Loucy (cell line): ENCODE measurements at regions not wholly inside any gene's neighbourhood (a gene's known extent, or its start where the extent isn't known, plus 50 kb on each side); places are given as distances from the start of the nearest gene placed in this dataset.

Experiments
- H2AFZ ChIP-seq: fragments of 200-600 bp; sonication (generic); 2 replicates; pipeline ENCODE4 v1.6.0; 2016; ENCODE audit warnings: antibody characterized with exemption, mild to moderate bottlenecking, low read length, moderate library complexity
- H3F3A ChIP-seq: fragments of 200-600 bp; 2 replicates; pipeline ENCODE4 v1.6.0; 2016; ENCODE audit warnings: antibody characterized with exemption, low read depth, mild to moderate bottlenecking
- H3K27me3 ChIP-seq: fragments of 200-600 bp; sonication (generic); 2 replicates; pipeline ENCODE4 v1.6.1; 2014; ENCODE audit warnings: low read length, mild to moderate bottlenecking; ENCODE audit not compliant: insufficient read depth, poor library complexity, severe bottlenecking
- H3K36me3 ChIP-seq: fragments of 200-600 bp; sonication (generic); 2 replicates; pipeline ENCODE4 v1.6.1; 2016; ENCODE audit warnings: low read length; ENCODE audit not compliant: insufficient read depth
- H3K4me1 ChIP-seq: fragments of 200-600 bp; sonication (generic); 2 replicates; pipeline ENCODE4 v1.5.1; 2014; ENCODE audit warnings: low read length, mild to moderate bottlenecking; ENCODE audit not compliant: insufficient read depth, poor library complexity, severe bottlenecking
- H3K4me2 ChIP-seq: fragments of 200-600 bp; sonication (generic); 2 replicates; pipeline ENCODE4 v1.6.0; 2014; ENCODE audit warnings: antibody characterized with exemption, low read length, low read depth, mild to moderate bottlenecking; ENCODE audit not compliant: poor library complexity, severe bottlenecking
- H3K4me3 ChIP-seq: fragments of 200-600 bp; sonication (generic); 2 replicates; pipeline ENCODE4 v1.5.1; 2014; ENCODE audit warnings: low read length, mild to moderate bottlenecking, mixed read lengths; ENCODE audit not compliant: poor library complexity, severe bottlenecking
- H3K79me2 ChIP-seq: fragments of 200-600 bp; sonication (generic); 2 replicates; pipeline ENCODE4 v1.6.1; 2014; ENCODE audit warnings: low read length; ENCODE audit not compliant: insufficient read depth
- H3K9ac ChIP-seq: fragments of 200-600 bp; sonication (generic); 2 replicates; pipeline ENCODE4 v1.6.0; 2014; ENCODE audit warnings: mild to moderate bottlenecking, low read depth, low read length, moderate library complexity; ENCODE audit not compliant: poor library complexity, severe bottlenecking
- H3K9me2 ChIP-seq: fragments of 200-600 bp; sonication (generic); replicated peaks from 2 replicates; pipeline ENCODE4 v1.6.1; 2016; ENCODE audit warnings: low read depth, low read length, mixed read lengths
- H3K9me3 ChIP-seq: fragments of 200-600 bp; sonication (generic); 2 replicates; pipeline ENCODE4 v1.6.1; 2014; ENCODE audit warnings: mild to moderate bottlenecking, antibody characterized with exemption, low read length, low read depth; ENCODE audit not compliant: insufficient read depth
- H4K20me1 ChIP-seq: fragments of 200-600 bp; sonication (generic); 2 replicates; pipeline ENCODE4 v1.6.0; 2014; ENCODE audit warnings: antibody characterized with exemption, low read length, mild to moderate bottlenecking; ENCODE audit not compliant: insufficient read depth, poor library complexity, severe bottlenecking
- EZH2phosphoT487 ChIP-seq: fragments of 200-600 bp; IDR thresholded peaks from 2 replicates; pipeline ENCODE4 v1.6.1; 2018; ENCODE audit warnings: antibody characterized with exemption, mild to moderate bottlenecking, moderate library complexity, borderline replicate concordance
- TF ChIP-seq, protein P1 (sequence below): fragments of 200-600 bp; sonication (generic); conservative IDR thresholded peaks from 2 replicates; pipeline ENCODE4 v1.5.1; 2014; ENCODE audit warnings: mild to moderate bottlenecking, antibody characterized with exemption, low read length

DNA sequence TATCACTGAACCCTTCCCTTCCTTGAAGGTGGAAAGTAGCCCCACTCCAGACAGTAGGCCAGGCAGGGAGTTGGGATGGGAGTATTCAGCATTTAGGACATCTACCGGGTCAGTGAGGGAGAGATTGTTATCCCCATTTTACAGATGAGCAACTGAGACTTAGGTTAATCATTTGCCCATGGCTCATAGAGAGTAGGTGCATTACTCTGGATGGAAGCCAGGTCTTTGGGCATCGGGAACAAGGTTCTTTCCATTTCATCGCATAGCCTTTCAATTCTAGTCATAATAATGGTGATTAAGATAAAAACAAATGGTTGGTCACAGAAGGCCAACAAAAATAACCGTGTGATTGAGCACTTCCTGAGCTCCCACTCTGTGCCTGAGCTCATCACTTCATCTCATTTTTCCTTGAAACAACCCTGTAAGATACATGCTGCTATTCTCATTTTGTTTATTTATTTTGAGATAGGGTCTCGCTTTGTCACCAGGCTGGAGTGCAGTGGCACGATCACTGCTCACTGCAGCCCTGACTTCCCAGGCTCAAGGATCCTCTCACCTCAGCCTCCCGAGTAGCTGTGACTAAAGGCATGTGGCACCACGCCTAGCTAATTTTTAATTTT is 64.8 kb downstream of the NAV1 start:
- Histone ChIP-seq H3K27me3 (no peaks in the 10 kb centered on the region), H3K4me1 (no peaks in the 10 kb centered on the region), H3K4me2 (no peak overlapping the region), H3K4me3 (no peak overlapping the region), H2AFZ (no peak overlapping the region), H3K9me2 (no peaks in the 10 kb centered on the region), H3K9ac (no peak overlapping the region), H3K79me2 (no peaks in the 10 kb centered on the region), H4K20me1 (no peaks in the 10 kb centered on the region), H3K36me3 (no peaks in the 10 kb centered on the region), H3K9me3 (no peaks in the 10 kb centered on the region), H3F3A (no peaks in the 10 kb centered on the region)
- no peak for TF ChIP-seq EZH2phosphoT487
- TF ChIP-seq, protein P1, sequence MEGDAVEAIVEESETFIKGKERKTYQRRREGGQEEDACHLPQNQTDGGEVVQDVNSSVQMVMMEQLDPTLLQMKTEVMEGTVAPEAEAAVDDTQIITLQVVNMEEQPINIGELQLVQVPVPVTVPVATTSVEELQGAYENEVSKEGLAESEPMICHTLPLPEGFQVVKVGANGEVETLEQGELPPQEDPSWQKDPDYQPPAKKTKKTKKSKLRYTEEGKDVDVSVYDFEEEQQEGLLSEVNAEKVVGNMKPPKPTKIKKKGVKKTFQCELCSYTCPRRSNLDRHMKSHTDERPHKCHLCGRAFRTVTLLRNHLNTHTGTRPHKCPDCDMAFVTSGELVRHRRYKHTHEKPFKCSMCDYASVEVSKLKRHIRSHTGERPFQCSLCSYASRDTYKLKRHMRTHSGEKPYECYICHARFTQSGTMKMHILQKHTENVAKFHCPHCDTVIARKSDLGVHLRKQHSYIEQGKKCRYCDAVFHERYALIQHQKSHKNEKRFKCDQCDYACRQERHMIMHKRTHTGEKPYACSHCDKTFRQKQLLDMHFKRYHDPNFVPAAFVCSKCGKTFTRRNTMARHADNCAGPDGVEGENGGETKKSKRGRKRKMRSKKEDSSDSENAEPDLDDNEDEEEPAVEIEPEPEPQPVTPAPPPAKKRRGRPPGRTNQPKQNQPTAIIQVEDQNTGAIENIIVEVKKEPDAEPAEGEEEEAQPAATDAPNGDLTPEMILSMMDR: no peak

DNA sequence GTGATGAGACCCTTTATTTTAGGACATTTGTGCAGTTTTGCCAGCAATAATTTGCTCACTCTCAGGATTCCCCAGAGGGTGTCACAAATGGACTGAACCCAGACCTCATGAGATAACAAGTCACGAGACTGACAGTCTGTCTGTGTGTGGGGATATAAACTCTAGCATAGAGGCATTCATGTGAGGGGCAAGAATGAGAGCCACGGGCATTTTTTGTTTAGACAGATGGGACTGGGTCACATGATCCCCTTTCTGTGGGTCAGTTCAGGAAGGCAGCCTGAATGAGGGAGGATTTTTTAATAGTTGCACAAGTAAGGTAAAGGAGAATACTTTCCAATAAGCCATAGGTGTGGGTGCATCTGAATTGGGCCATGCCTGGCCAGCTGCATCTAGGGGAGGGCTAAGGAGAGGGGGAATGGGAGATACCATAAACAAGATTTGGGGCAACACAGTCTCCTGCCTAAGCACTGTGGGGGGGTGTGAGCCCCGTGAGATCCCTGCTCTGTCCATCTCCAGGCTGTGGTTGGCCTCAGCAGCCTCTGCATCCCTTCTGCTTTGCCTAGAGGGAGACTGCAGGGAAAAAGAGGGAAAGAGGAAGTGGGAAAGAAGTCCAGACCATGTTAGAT is 66.6 kb downstream of the NAV1 start:
- TF ChIP-seq, protein P1: no peak
- no peak for TF ChIP-seq EZH2phosphoT487
- H3F3A ChIP-seq: no peaks in the 10 kb centered on the region
- no peak overlapping the region for H3K4me2 ChIP-seq
- no peaks in the 10 kb centered on the region for H3K27me3 ChIP-seq
- H3K4me3 ChIP-seq: no peak overlapping the region
- H3K79me2 ChIP-seq: no peaks in the 10 kb centered on the region
- H4K20me1 ChIP-seq: no peaks in the 10 kb centered on the region
- H3K9me3 ChIP-seq: no peaks in the 10 kb centered on the region
- no peak overlapping the region for H3K9ac ChIP-seq
- no peaks in the 10 kb centered on the region for H3K9me2 ChIP-seq
- H3K36me3 ChIP-seq: no peaks in the 10 kb centered on the region
- no peak overlapping the region for H2AFZ ChIP-seq
- no peaks in the 10 kb centered on the region for H3K4me1 ChIP-seq

DNA sequence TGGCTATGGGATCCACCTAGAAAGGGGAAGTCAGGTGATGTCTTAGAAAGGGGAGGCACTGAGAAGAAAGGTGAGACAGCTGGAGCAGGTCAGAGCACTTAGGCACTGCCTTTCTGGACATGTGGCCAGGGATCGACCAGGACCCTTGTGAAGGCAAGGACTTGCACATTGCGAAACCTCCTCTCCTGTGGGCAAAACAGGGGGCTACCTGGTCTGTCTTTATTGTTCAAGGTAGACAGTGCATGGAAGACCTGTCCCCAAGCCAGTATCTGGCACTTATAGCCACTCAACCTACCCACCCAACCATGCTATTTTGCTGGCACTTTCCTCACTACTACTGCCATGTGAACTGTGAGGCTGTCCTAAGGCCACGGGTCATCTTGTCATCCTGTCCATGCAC is 67.2 kb downstream of the NAV1 start:
- TF ChIP-seq EZH2phosphoT487: no peak
- TF ChIP-seq, protein P1: no peak
- Histone ChIP-seq H3K4me1 (no peaks in the 10 kb centered on the region), H3K9me2 (no peaks in the 10 kb centered on the region), H3K36me3 (no peaks in the 10 kb centered on the region), H3K4me2 (no peak overlapping the region), H3K4me3 (no peak overlapping the region), H3K9me3 (no peaks in the 10 kb centered on the region), H3F3A (no peaks in the 10 kb centered on the region), H2AFZ (no peak overlapping the region), H4K20me1 (no peaks in the 10 kb centered on the region), H3K27me3 (no peaks in the 10 kb centered on the region), H3K9ac (no peak overlapping the region), H3K79me2 (no peaks in the 10 kb centered on the region)
